ENCODE measurements at regions not wholly inside any gene's neighbourhood (a gene's known extent, or its start where the extent isn't known, plus 50 kb on each side); places are given as distances from the start of the nearest gene placed in this dataset.

DNA sequence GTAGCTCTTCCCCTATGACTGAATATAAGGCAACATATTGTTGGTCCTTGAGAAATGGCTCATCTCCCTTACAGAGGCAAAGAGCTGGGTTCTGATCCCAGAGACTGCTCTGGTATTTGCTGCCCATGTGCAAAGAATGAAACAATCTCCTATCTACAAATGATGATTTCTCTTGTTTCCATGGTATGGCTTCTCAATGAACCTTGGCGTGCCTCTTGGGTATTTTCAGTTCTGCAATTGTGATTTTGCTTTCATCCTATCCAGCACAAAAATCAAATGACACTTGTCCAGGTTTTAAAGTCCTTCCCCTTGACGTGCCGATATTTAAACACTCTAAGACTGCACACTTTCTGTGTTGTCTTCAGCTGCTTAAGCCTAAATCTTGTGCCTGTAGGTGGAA, 109.8 kb upstream of the NR2F2 start:
- Histone ChIP-seq H4K20me1 (ENCODE audit: insufficient read depth, low read length) (no peaks in the 10 kb centered on the region), H3K9ac (ENCODE audit: insufficient read depth, low read depth, low read length) (no peak overlapping the region), H3K27ac (ENCODE audit: extremely low read length, insufficient read depth, low read length) (no peak overlapping the region), H3K4me3 (replicated peaks in 1 of 3; ENCODE audit: insufficient read depth in 1 of 3, low read depth in 2 of 3, low read length in 3 of 3) (no peak overlapping the region), H3K27me3 (ENCODE audit: control insufficient read depth in 1 of 2, insufficient read depth in 2 of 2, low read length in 2 of 2) (no peaks in the 10 kb centered on the region), H2AFZ (ENCODE audit: low read length) (no peak overlapping the region), H3K4me2 (ENCODE audit: low read depth, low read length) (no peak overlapping the region), H3K79me2 (ENCODE audit: insufficient read depth, low read length) (no peaks in the 10 kb centered on the region), H3K4me1 (ENCODE audit: insufficient read depth, low read length) (peaks cover 23% of the 10 kb centered on the region), H3K9me3 (ENCODE audit: low read length) (no peaks in the 10 kb centered on the region), H3K36me3 (replicated peaks in 1 of 2; ENCODE audit: control insufficient read depth in 1 of 2, insufficient read depth in 2 of 2, low read length in 2 of 2) (no peaks in the 10 kb centered on the region)
- POLR2A ChIA-PET: no interaction called here
- TF ChIP-seq FOXA1 (IDR thresholded peaks at IDR 0.05) (no peak), FOXA1 (CRISPR knock-in tag; IDR thresholded peaks at IDR 0.05) (no peak), ZBTB7B (CRISPR knock-in tag; IDR thresholded peaks at IDR 0.05) (no peak), ZNF660 (CRISPR knock-in tag; IDR thresholded peaks at IDR 0.05; ENCODE audit: borderline replicate concordance, low read depth) (no peak), ZNF430 (CRISPR knock-in tag; IDR thresholded peaks at IDR 0.05) (no peak), ZNF383 (CRISPR knock-in tag; IDR thresholded peaks at IDR 0.05; ENCODE audit: borderline replicate concordance) (no peak), TEAD2 (CRISPR knock-in tag; IDR thresholded peaks at IDR 0.05) (no peak), SMAD3 (CRISPR knock-in tag; IDR thresholded peaks at IDR 0.05) (no peak)
- TF ChIP-seq, protein P1, sequence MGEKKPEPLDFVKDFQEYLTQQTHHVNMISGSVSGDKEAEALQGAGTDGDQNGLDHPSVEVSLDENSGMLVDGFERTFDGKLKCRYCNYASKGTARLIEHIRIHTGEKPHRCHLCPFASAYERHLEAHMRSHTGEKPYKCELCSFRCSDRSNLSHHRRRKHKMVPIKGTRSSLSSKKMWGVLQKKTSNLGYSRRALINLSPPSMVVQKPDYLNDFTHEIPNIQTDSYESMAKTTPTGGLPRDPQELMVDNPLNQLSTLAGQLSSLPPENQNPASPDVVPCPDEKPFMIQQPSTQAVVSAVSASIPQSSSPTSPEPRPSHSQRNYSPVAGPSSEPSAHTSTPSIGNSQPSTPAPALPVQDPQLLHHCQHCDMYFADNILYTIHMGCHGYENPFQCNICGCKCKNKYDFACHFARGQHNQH (CRISPR knock-in tag; IDR thresholded peaks at IDR 0.05): no peak
- ATAC-seq (no peak), DNase-seq (ENCODE audit: low spot score) (no peak), FAIRE-seq (no peak)
- intact Hi-C loops (cut with micrococcal nuclease; ENCODE audit: unreplicated experiment): no loop called here
- 95% methylated on average over 3 of the region's 3 CpGs for WGBS (ENCODE audit: low lambda C conversion rate)
- in situ Hi-C loops (cut with HindIII; ENCODE audit: extremely low pct_ligation_motif_present, low pct_unique_long_range_greater_than_20kb): no loop called here
- CTCF ChIA-PET (ENCODE audit: low intra/inter-chr PET ratio, low total read pairs): no interaction called here
- BruUV-seq (replicated peaks): no TSS peak

DNA sequence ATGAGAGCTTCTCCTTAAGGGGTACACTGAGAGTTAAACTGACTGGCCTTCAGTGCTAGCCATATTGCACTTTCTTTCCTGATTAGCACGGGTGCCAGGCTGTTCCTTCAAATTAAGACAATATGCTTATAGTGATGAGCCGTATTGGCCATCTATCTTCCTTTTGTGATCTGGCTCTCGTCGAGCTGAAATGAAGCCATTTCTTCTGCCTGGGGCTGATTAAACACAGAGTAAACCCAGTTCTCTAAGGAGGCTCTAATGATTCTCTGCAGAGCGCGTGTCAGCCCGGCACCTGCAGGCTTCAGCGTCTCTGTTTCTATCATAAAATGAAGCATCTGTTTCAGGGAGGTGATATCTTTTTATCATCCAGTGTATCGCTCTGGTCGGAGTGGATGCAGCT, 107.5 kb upstream of the NR2F2 start:
- Histone ChIP-seq H3K36me3 (replicated peaks in 1 of 2; ENCODE audit: control insufficient read depth in 1 of 2, insufficient read depth in 2 of 2, low read length in 2 of 2) (no peaks in the 10 kb centered on the region), H3K79me2 (ENCODE audit: insufficient read depth, low read length) (no peaks in the 10 kb centered on the region), H2AFZ (ENCODE audit: low read length) (no peak overlapping the region), H4K20me1 (ENCODE audit: insufficient read depth, low read length) (no peaks in the 10 kb centered on the region), H3K9me3 (ENCODE audit: low read length) (no peaks in the 10 kb centered on the region), H3K9ac (ENCODE audit: insufficient read depth, low read depth, low read length) (no peak overlapping the region), H3K4me1 (ENCODE audit: insufficient read depth, low read length) (peaks cover 34% of the 10 kb centered on the region), H3K4me3 (replicated peaks in 1 of 3; ENCODE audit: insufficient read depth in 1 of 3, low read depth in 2 of 3, low read length in 3 of 3) (no peak overlapping the region), H3K27me3 (ENCODE audit: control insufficient read depth in 1 of 2, insufficient read depth in 2 of 2, low read length in 2 of 2) (no peaks in the 10 kb centered on the region), H3K4me2 (ENCODE audit: low read depth, low read length) (no peak overlapping the region), H3K27ac (ENCODE audit: extremely low read length, insufficient read depth, low read length) (no peak overlapping the region)
- CTCF ChIA-PET (ENCODE audit: low intra/inter-chr PET ratio, low total read pairs): no interaction called here
- POLR2A ChIA-PET: no interaction called here
- in situ Hi-C loops (cut with HindIII; ENCODE audit: extremely low pct_ligation_motif_present, low pct_unique_long_range_greater_than_20kb) (no loop called here), intact Hi-C loops (cut with micrococcal nuclease; ENCODE audit: unreplicated experiment) (no loop called here)
- no peak for FAIRE-seq
- WGBS (ENCODE audit: low lambda C conversion rate): 94% methylated on average over 10 of the region's 10 CpGs
- DNase-seq (ENCODE audit: low spot score): no peak
- no peak for ATAC-seq
- no TSS peak for BruUV-seq (replicated peaks)
- TF ChIP-seq ATAD3A (CRISPR knock-in tag; IDR thresholded peaks at IDR 0.05) (no peak), ZNF777 (CRISPR knock-in tag; IDR thresholded peaks at IDR 0.05) (no peak), MAF1 (CRISPR knock-in tag; IDR thresholded peaks at IDR 0.05; ENCODE audit: borderline replicate concordance) (no peak)
- TF ChIP-seq, protein P2, sequence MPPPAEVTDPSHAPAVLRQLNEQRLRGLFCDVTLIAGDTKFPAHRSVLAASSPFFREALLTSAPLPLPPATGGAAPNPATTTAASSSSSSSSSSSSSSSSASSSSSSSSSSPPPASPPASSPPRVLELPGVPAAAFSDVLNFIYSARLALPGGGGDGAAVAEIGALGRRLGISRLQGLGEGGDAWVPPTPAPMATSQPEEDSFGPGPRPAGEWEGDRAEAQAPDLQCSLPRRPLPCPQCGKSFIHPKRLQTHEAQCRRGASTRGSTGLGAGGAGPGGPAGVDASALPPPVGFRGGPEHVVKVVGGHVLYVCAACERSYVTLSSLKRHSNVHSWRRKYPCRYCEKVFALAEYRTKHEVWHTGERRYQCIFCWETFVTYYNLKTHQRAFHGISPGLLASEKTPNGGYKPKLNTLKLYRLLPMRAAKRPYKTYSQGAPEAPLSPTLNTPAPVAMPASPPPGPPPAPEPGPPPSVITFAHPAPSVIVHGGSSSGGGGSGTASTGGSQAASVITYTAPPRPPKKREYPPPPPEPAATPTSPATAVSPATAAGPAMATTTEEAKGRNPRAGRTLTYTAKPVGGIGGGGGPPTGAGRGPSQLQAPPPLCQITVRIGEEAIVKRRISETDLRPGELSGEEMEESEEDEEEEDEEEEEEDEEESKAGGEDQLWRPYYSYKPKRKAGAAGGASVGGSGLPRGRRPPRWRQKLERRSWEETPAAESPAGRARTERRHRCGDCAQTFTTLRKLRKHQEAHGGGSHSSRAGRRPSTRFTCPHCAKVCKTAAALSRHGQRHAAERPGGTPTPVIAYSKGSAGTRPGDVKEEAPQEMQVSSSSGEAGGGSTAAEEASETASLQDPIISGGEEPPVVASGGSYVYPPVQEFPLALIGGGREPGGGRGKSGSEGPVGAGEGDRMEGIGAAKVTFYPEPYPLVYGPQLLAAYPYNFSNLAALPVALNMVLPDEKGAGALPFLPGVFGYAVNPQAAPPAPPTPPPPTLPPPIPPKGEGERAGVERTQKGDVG (CRISPR knock-in tag; IDR thresholded peaks at IDR 0.05; ENCODE audit: borderline replicate concordance): no peak
- TF ChIP-seq, protein P3, sequence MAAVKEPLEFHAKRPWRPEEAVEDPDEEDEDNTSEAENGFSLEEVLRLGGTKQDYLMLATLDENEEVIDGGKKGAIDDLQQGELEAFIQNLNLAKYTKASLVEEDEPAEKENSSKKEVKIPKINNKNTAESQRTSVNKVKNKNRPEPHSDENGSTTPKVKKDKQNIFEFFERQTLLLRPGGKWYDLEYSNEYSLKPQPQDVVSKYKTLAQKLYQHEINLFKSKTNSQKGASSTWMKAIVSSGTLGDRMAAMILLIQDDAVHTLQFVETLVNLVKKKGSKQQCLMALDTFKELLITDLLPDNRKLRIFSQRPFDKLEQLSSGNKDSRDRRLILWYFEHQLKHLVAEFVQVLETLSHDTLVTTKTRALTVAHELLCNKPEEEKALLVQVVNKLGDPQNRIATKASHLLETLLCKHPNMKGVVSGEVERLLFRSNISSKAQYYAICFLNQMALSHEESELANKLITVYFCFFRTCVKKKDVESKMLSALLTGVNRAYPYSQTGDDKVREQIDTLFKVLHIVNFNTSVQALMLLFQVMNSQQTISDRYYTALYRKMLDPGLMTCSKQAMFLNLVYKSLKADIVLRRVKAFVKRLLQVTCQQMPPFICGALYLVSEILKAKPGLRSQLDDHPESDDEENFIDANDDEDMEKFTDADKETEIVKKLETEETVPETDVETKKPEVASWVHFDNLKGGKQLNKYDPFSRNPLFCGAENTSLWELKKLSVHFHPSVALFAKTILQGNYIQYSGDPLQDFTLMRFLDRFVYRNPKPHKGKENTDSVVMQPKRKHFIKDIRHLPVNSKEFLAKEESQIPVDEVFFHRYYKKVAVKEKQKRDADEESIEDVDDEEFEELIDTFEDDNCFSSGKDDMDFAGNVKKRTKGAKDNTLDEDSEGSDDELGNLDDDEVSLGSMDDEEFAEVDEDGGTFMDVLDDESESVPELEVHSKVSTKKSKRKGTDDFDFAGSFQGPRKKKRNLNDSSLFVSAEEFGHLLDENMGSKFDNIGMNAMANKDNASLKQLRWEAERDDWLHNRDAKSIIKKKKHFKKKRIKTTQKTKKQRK (IDR thresholded peaks at IDR 0.05; ENCODE audit: low read length): no peak
